ENCODE measurements at regions not wholly inside any gene's neighbourhood (a gene's known extent, or its start where the extent isn't known, plus 50 kb on each side); places are given as distances from the start of the nearest gene placed in this dataset.

DNA sequence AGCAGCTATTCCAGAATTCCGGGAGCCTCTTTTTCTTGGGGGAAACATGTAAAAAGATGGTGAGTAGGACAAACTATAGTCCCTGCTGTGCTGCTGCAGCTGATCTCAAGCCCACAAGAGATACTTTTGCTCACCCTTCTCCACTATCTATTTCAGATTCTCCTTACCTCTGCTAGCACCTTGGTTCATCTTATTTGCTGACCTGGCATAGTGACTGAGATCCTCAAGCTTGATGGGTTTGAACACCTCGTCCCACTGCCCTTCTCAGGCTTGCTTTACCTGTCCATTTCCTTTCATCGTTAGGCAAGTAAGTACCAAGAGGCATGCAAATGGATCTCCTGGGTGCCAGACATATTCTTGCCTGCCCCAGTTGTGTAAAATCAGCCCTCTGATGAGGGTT lies 338.4 kb upstream of the SMARCA2 start:
- TF ChIP-seq CTCF (IDR thresholded peaks at IDR 0.05): no peak
- TF ChIP-seq EP300 (IDR thresholded peaks at IDR 0.05): no peak
- no peak for TF ChIP-seq POLR2A (IDR thresholded peaks at IDR 0.05)
- TF ChIP-seq POLR2AphosphoS5 (IDR thresholded peaks at IDR 0.05): no peak

All from stomach (tissue), 4 donors.